IPS-20b (cell line): ENCODE measurements at regions not wholly inside any gene's neighbourhood (a gene's known extent, or its start where the extent isn't known, plus 50 kb on each side); places are given as distances from the start of the nearest gene placed in this dataset.
"Not testable (repeated sequence)": the region's sequence is repeated elsewhere in the genome, so short reads cannot be mapped to it uniquely, and the experiment has no call there.

Experiments
- H3K27ac ChIP-seq: one replicate; pipeline ENCODE4 v1.5.1; 2013; ENCODE audit warnings: low read length
- H3K27me3 ChIP-seq: 2 replicates; pipeline ENCODE4 v1.6.1; 2013; ENCODE audit warnings: mild to moderate bottlenecking, low read length, inconsistent platforms; ENCODE audit not compliant: insufficient read depth
- H3K36me3 ChIP-seq: 2 replicates; pipeline ENCODE4 v1.6.1; 2013; ENCODE audit warnings: low read depth, mild to moderate bottlenecking, inconsistent platforms, low read length, moderate library complexity; ENCODE audit not compliant: insufficient read depth
- H3K4me1 ChIP-seq: 2 replicates; pipeline ENCODE4 v1.6.1; 2013; ENCODE audit warnings: mild to moderate bottlenecking, control low read depth, inconsistent platforms, low read length, moderate library complexity; ENCODE audit not compliant: insufficient read depth
- H3K4me3 ChIP-seq: 2 replicates; pipeline ENCODE4 v1.5.1; 2013; ENCODE audit warnings: mild to moderate bottlenecking, low read length, inconsistent platforms
- H3K9ac ChIP-seq: 2 replicates; pipeline ENCODE4 v1.6.1; 2013; ENCODE audit warnings: low read depth, mild to moderate bottlenecking, inconsistent platforms, low read length, moderate library complexity
- H3K9me3 ChIP-seq: 2 replicates; pipeline ENCODE4 v1.6.1; 2013; ENCODE audit warnings: mild to moderate bottlenecking, low read depth, low read length, inconsistent platforms; ENCODE audit not compliant: insufficient read depth

GRCh38 chr7:65080799-65081668, 74.5 kb upstream of the ERV3-1 start:
- H3K4me3 ChIP-seq: peak overlapping the region; percentile 84
- H3K9me3 ChIP-seq, H3K27me3 ChIP-seq, H3K27ac ChIP-seq, H3K36me3 ChIP-seq, H3K4me1 ChIP-seq: not testable (repeated sequence)
- peak overlapping the region; percentile 79 for H3K9ac ChIP-seq

- not testable (repeated sequence) for H3K27ac ChIP-seq, H3K4me3 ChIP-seq, H3K27me3 ChIP-seq, H3K4me1 ChIP-seq, H3K9ac ChIP-seq, H3K36me3 ChIP-seq, H3K9me3 ChIP-seq
These were observed 68.5 kb upstream of the ERV3-1 start for GRCh38 chr7:65074959-65075358.

GRCh38 chr7:65073160-65073559, 66.7 kb upstream of the ERV3-1 start:
- H3K36me3 ChIP-seq, H3K27me3 ChIP-seq, H3K27ac ChIP-seq, H3K9me3 ChIP-seq, H3K4me3 ChIP-seq, H3K9ac ChIP-seq, H3K4me1 ChIP-seq: not testable (repeated sequence)

DNA sequence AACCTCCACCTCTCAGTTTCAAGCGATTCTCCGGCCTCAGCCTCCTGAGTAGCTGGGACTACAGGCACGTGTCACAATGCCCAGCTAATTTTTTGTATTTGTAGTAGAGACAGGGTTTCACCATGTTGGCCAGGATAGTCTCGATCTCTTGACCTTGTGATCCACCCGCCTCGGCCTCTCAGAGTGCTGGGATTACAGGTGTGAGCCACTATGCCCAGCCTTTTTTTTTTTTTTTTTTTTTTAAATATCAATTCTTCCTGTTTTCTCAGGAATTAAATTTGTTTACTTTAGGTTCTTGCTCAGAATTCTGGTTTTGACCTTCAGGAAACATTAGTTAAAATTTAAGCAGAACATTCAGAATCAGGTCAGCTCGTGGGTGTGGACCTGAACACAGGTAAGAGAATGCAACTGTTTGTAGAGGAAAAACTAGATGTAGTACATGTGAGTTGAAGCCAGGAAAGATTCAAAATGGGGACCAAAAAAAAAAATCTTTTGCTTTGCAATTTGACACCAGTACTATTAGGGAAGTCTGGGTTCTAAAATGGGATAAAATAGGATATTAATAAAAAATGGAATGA, 65.5 kb upstream of the ERV3-1 start:
- H3K4me3 ChIP-seq, H3K27ac ChIP-seq, H3K36me3 ChIP-seq, H3K4me1 ChIP-seq, H3K9ac ChIP-seq, H3K27me3 ChIP-seq, H3K9me3 ChIP-seq: not testable (repeated sequence)

GRCh38 chr7:65069476-65069875, 63.0 kb upstream of the ERV3-1 start:
- H3K9ac ChIP-seq, H3K27ac ChIP-seq, H3K27me3 ChIP-seq, H3K9me3 ChIP-seq, H3K4me1 ChIP-seq, H3K4me3 ChIP-seq: not testable (repeated sequence)
- H3K36me3 ChIP-seq: 0 out of 2 replicates have a peak, but pooled peaks cover 12% of the 10 kb centered on the region

DNA sequence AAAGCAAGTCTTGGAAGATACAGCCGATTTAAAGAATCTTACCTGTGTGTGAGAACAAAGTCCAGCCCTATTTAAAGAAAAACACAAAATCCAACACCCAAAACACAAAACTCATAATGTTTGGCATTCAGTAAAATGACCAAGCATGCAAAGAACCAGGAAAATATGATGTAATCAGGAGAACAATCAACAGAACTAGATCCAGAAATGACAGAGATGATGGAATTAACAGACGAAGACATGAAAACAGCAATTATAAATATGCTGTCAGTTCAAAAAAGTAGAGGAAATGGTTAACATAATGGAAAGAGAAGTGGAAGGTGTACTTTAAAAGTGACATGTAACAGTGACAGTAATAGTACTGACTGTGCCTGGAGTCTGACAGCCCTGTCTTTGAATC, 56.1 kb upstream of the ERV3-1 start:
- H3K9ac ChIP-seq, H3K27me3 ChIP-seq, H3K4me1 ChIP-seq, H3K4me3 ChIP-seq, H3K9me3 ChIP-seq, H3K36me3 ChIP-seq, H3K27ac ChIP-seq: not testable (repeated sequence)

DNA sequence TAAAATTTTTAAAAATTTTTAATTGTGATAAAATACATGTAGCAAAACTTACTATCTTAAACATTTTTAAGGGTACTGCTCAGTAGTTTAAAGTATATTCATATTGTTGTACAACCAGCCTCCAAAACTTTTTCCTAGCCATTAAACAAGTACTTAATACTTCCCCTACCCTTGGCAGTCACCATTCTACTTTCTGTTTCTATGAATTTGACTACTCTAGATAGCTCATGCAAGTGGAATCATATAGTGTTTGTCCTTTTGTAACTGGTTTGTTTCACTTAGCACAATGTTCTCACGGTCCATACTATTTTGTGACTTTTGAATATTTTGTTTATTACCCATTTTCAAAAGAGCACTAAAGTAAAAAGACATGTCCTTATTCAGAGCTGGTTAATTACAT, 52.8 kb upstream of the ERV3-1 start:
- not testable (repeated sequence) for H3K9ac ChIP-seq, H3K4me1 ChIP-seq, H3K36me3 ChIP-seq, H3K27me3 ChIP-seq, H3K4me3 ChIP-seq, H3K9me3 ChIP-seq, H3K27ac ChIP-seq
